ENCODE measurements at regions not wholly inside any gene's neighbourhood (a gene's known extent, or its start where the extent isn't known, plus 50 kb on each side); places are given as distances from the start of the nearest gene placed in this dataset.

- Histone ChIP-seq H3K36me3 (ENCODE audit: control insufficient read depth, insufficient read depth, low read length) (no peaks in the 10 kb centered on the region), H3K4me3 (ENCODE audit: low read length) (no peak overlapping the region), H3K27me3 (ENCODE audit: control insufficient read depth, insufficient read depth, low read length) (no peaks in the 10 kb centered on the region), H3K9me3 (ENCODE audit: control insufficient read depth, low read depth, low read length) (no peaks in the 10 kb centered on the region), H3K4me1 (ENCODE audit: control insufficient read depth, insufficient read depth, low read length) (no peaks in the 10 kb centered on the region), H3K27ac (ENCODE audit: low read length) (no peak overlapping the region)
- whole genome bisulfite sequencing (ENCODE audit: insufficient coverage, low lambda C conversion rate): 100% methylated on average over 1 of the region's 4 CpGs
- no peak for DNase-seq
Measured at GRCh38 chr3:59319442-59319841, 269.6 kb upstream of the CFAP20DC start.

GRCh38 chr3:59318881-59319280, 269.1 kb upstream of the CFAP20DC start:
- WGBS (ENCODE audit: insufficient coverage, low lambda C conversion rate): no CpG with 5 or more reads among the region's 1 CpG
- Histone ChIP-seq H3K36me3 (ENCODE audit: control insufficient read depth, insufficient read depth, low read length) (no peaks in the 10 kb centered on the region), H3K27me3 (ENCODE audit: control insufficient read depth, insufficient read depth, low read length) (no peaks in the 10 kb centered on the region), H3K4me3 (ENCODE audit: low read length) (no peak overlapping the region), H3K4me1 (ENCODE audit: control insufficient read depth, insufficient read depth, low read length) (no peaks in the 10 kb centered on the region), H3K27ac (ENCODE audit: low read length) (no peak overlapping the region), H3K9me3 (ENCODE audit: control insufficient read depth, low read depth, low read length) (no peaks in the 10 kb centered on the region)
- DNase-seq: no peak

GRCh38 chr3:59317386-59317785, 267.6 kb upstream of the CFAP20DC start:
- Histone ChIP-seq H3K36me3 (ENCODE audit: control insufficient read depth, insufficient read depth, low read length) (no peaks in the 10 kb centered on the region), H3K27me3 (ENCODE audit: control insufficient read depth, insufficient read depth, low read length) (no peaks in the 10 kb centered on the region), H3K4me3 (ENCODE audit: low read length) (no peak overlapping the region), H3K4me1 (ENCODE audit: control insufficient read depth, insufficient read depth, low read length) (no peaks in the 10 kb centered on the region), H3K9me3 (ENCODE audit: control insufficient read depth, low read depth, low read length) (no peaks in the 10 kb centered on the region), H3K27ac (ENCODE audit: low read length) (no peak overlapping the region)
- no peak for DNase-seq
- WGBS (ENCODE audit: insufficient coverage, low lambda C conversion rate): 100% methylated on average over 1 of the region's 6 CpGs

GRCh38 chr3:59316688-59317275, 267.0 kb upstream of the CFAP20DC start:
- Histone ChIP-seq H3K36me3 (ENCODE audit: control insufficient read depth, insufficient read depth, low read length) (no peaks in the 10 kb centered on the region), H3K27ac (ENCODE audit: low read length) (no peak overlapping the region), H3K4me1 (ENCODE audit: control insufficient read depth, insufficient read depth, low read length) (no peaks in the 10 kb centered on the region), H3K9me3 (ENCODE audit: control insufficient read depth, low read depth, low read length) (no peaks in the 10 kb centered on the region), H3K4me3 (ENCODE audit: low read length) (no peak overlapping the region), H3K27me3 (ENCODE audit: control insufficient read depth, insufficient read depth, low read length) (no peaks in the 10 kb centered on the region)
- no CpG with 5 or more reads among the region's 3 CpGs for WGBS (ENCODE audit: insufficient coverage, low lambda C conversion rate)
- no peak for DNase-seq

GRCh38 chr3:59313365-59313764, 263.5 kb upstream of the CFAP20DC start:
- Histone ChIP-seq H3K4me1 (ENCODE audit: control insufficient read depth, insufficient read depth, low read length) (no peaks in the 10 kb centered on the region), H3K4me3 (ENCODE audit: low read length) (no peak overlapping the region), H3K27ac (ENCODE audit: low read length) (no peak overlapping the region), H3K36me3 (ENCODE audit: control insufficient read depth, insufficient read depth, low read length) (no peaks in the 10 kb centered on the region), H3K27me3 (ENCODE audit: control insufficient read depth, insufficient read depth, low read length) (no peaks in the 10 kb centered on the region), H3K9me3 (ENCODE audit: control insufficient read depth, low read depth, low read length) (no peaks in the 10 kb centered on the region)
- peak; percentile 13 to 24 for DNase-seq
- WGBS (ENCODE audit: insufficient coverage, low lambda C conversion rate): no CpG with 5 or more reads among the region's 2 CpGs

GRCh38 chr3:59311231-59311630, 261.4 kb upstream of the CFAP20DC start:
- Histone ChIP-seq H3K36me3 (ENCODE audit: control insufficient read depth, insufficient read depth, low read length) (no peaks in the 10 kb centered on the region), H3K9me3 (ENCODE audit: control insufficient read depth, low read depth, low read length) (no peaks in the 10 kb centered on the region), H3K4me1 (ENCODE audit: control insufficient read depth, insufficient read depth, low read length) (no peaks in the 10 kb centered on the region), H3K4me3 (ENCODE audit: low read length) (no peak overlapping the region), H3K27me3 (ENCODE audit: control insufficient read depth, insufficient read depth, low read length) (no peaks in the 10 kb centered on the region), H3K27ac (ENCODE audit: low read length) (no peak overlapping the region)
- no peak for DNase-seq
- WGBS (ENCODE audit: insufficient coverage, low lambda C conversion rate): 71% methylated on average over 1 of the region's 3 CpGs

- no peaks in the 10 kb centered on the region for H3K4me1 ChIP-seq (ENCODE audit: control insufficient read depth, insufficient read depth, low read length)
Measured at GRCh38 chr3:59310736-59311135, 260.9 kb upstream of the CFAP20DC start.

GRCh38 chr3:59308684-59309083, 258.9 kb upstream of the CFAP20DC start:
- no peaks in the 10 kb centered on the region for H3K27me3 ChIP-seq (ENCODE audit: control insufficient read depth, insufficient read depth, low read length)
- no peaks in the 10 kb centered on the region for H3K4me1 ChIP-seq (ENCODE audit: control insufficient read depth, insufficient read depth, low read length)
- H3K36me3 ChIP-seq (ENCODE audit: control insufficient read depth, insufficient read depth, low read length): no peaks in the 10 kb centered on the region
- H3K4me3 ChIP-seq (ENCODE audit: low read length): no peak overlapping the region
- no peak for DNase-seq
- WGBS (ENCODE audit: insufficient coverage, low lambda C conversion rate): 83% methylated on average over 1 of the region's 4 CpGs
- H3K9me3 ChIP-seq (ENCODE audit: control insufficient read depth, low read depth, low read length): no peaks in the 10 kb centered on the region
- H3K27ac ChIP-seq (ENCODE audit: low read length): no peak overlapping the region

More at GRCh38 chr3:59310736-59311135, 260.9 kb upstream of the CFAP20DC start:
- Histone ChIP-seq H3K36me3 (ENCODE audit: control insufficient read depth, insufficient read depth, low read length) (no peaks in the 10 kb centered on the region), H3K9me3 (ENCODE audit: control insufficient read depth, low read depth, low read length) (no peaks in the 10 kb centered on the region), H3K27ac (ENCODE audit: low read length) (no peak overlapping the region), H3K4me3 (ENCODE audit: low read length) (no peak overlapping the region), H3K27me3 (ENCODE audit: control insufficient read depth, insufficient read depth, low read length) (no peaks in the 10 kb centered on the region)
- 100% methylated on average over 1 of the region's 2 CpGs for WGBS (ENCODE audit: insufficient coverage, low lambda C conversion rate)
- no peak for DNase-seq

- no peak overlapping the region for H3K27ac ChIP-seq (ENCODE audit: low read length)
Measured at GRCh38 chr3:59308001-59308400, 258.2 kb upstream of the CFAP20DC start.

GRCh38 chr3:59306436-59306835, 256.6 kb upstream of the CFAP20DC start:
- no peaks in the 10 kb centered on the region for H3K9me3 ChIP-seq (ENCODE audit: control insufficient read depth, low read depth, low read length)
- no peak overlapping the region for H3K4me3 ChIP-seq (ENCODE audit: low read length)
- no peaks in the 10 kb centered on the region for H3K4me1 ChIP-seq (ENCODE audit: control insufficient read depth, insufficient read depth, low read length)
- no peak for DNase-seq
- no peak overlapping the region for H3K27ac ChIP-seq (ENCODE audit: low read length)
- H3K36me3 ChIP-seq (ENCODE audit: control insufficient read depth, insufficient read depth, low read length): no peaks in the 10 kb centered on the region
- H3K27me3 ChIP-seq (ENCODE audit: control insufficient read depth, insufficient read depth, low read length): no peaks in the 10 kb centered on the region
- WGBS (ENCODE audit: insufficient coverage, low lambda C conversion rate): 60% methylated on average over 1 of the region's 3 CpGs

More at GRCh38 chr3:59308001-59308400, 258.2 kb upstream of the CFAP20DC start:
- no peaks in the 10 kb centered on the region for H3K9me3 ChIP-seq (ENCODE audit: control insufficient read depth, low read depth, low read length)
- no peaks in the 10 kb centered on the region for H3K36me3 ChIP-seq (ENCODE audit: control insufficient read depth, insufficient read depth, low read length)
- no peak overlapping the region for H3K4me3 ChIP-seq (ENCODE audit: low read length)
- H3K27me3 ChIP-seq (ENCODE audit: control insufficient read depth, insufficient read depth, low read length): no peaks in the 10 kb centered on the region
- WGBS (ENCODE audit: insufficient coverage, low lambda C conversion rate): no CpG with 5 or more reads among the region's 1 CpG
- no peaks in the 10 kb centered on the region for H3K4me1 ChIP-seq (ENCODE audit: control insufficient read depth, insufficient read depth, low read length)
- no peak for DNase-seq

- H3K4me1 ChIP-seq (ENCODE audit: control insufficient read depth, insufficient read depth, low read length): no peaks in the 10 kb centered on the region
- no peak for DNase-seq
- no CpG with 5 or more reads among the region's 3 CpGs for WGBS (ENCODE audit: insufficient coverage, low lambda C conversion rate)
- H3K4me3 ChIP-seq (ENCODE audit: low read length): no peak overlapping the region
- H3K9me3 ChIP-seq (ENCODE audit: control insufficient read depth, low read depth, low read length): no peaks in the 10 kb centered on the region
- H3K36me3 ChIP-seq (ENCODE audit: control insufficient read depth, insufficient read depth, low read length): no peaks in the 10 kb centered on the region
- no peaks in the 10 kb centered on the region for H3K27me3 ChIP-seq (ENCODE audit: control insufficient read depth, insufficient read depth, low read length)
- no peak overlapping the region for H3K27ac ChIP-seq (ENCODE audit: low read length)
Measured at GRCh38 chr3:59304296-59304695, 254.5 kb upstream of the CFAP20DC start.

All from large intestine (tissue), 3 donors.